B cell (primary cell): ENCODE measurements at regions not wholly inside any gene's neighbourhood (a gene's known extent, or its start where the extent isn't known, plus 50 kb on each side); places are given as distances from the start of the nearest gene placed in this dataset.

Experiments used
- ATAC-seq: fragments of 200-7000 bp; cut with Tn5 transposase; one replicate; pipeline ENCODE4 v1.10.0; 2021; ENCODE audit warnings: low read depth, mild to moderate bottlenecking, moderate number of reproducible peaks, moderate library complexity
- CTCF ChIA-PET: fragments of 350-600 bp; sonication (Branson Sonifier 250); formaldehyde crosslinking; loops from one replicate; lab custom pipeline; 2021; ENCODE audit warnings: antibody characterized with exemption, inconsistent platforms; lab: Charles Lee
- POLR2A ChIA-PET: fragments of 350-600 bp; sonication (Branson Sonifier 250); formaldehyde crosslinking; loops from one replicate; lab custom pipeline; 2021; ENCODE audit warnings: antibody characterized with exemption; lab: Charles Lee
- DNase-seq: peaks from one replicate; pipeline ENCODE4 v3.0.0; 2013
- H2AFZ ChIP-seq: 2 replicates; pipeline ENCODE4 v1.6.1; 2012; ENCODE audit warnings: mild to moderate bottlenecking, low read depth, low read length; ENCODE audit not compliant: insufficient read depth, poor library complexity, severe bottlenecking
- H3K27ac ChIP-seq, 2 donors: 1 replicate in 1 of 2; 2 replicates in 1 of 2; pipeline ENCODE4 v1.5.1; 2012 to 2013; ENCODE audit warnings: low read length in 2 of 2, mild to moderate bottlenecking in 2 of 2, moderate library complexity in 1 of 2
- H3K27me3 ChIP-seq, 4 experiments: fragments of 200-600 bp in 1 of 4; sonication (generic) in 1 of 4; replicated peaks in 1 of 4; 1 replicate in 2 of 4; 2 replicates in 2 of 4; pipeline versions ENCODE4 v1.6.1 to v1.7.0; 2013 to 2016; ENCODE audit warnings: low read length in 3 of 4, mild to moderate bottlenecking in 2 of 4, mixed read lengths in 1 of 4, moderate library complexity in 1 of 4; ENCODE audit not compliant: insufficient read depth in 4 of 4, control insufficient read depth in 3 of 4; ENCODE audit errors: control extremely low read depth in 1 of 4
- H3K36me3 ChIP-seq, 2 experiments: replicated peaks in 1 of 2; 1 replicate in 1 of 2; 2 replicates in 1 of 2; pipeline versions ENCODE4 v1.6.1 to v1.7.1; 2013; ENCODE audit warnings: low read length in 1 of 2; ENCODE audit not compliant: insufficient read depth in 2 of 2, control insufficient read depth in 1 of 2; ENCODE audit errors: control extremely low read depth in 1 of 2, extremely low read depth in 1 of 2
- H3K4me1 ChIP-seq, 2 donors: fragments of 200-600 bp in 1 of 2; sonication (generic) in 1 of 2; 1 replicate in 1 of 2; 2 replicates in 1 of 2; pipeline versions ENCODE4 v1.5.1 to v1.6.1; 2013 to 2017; ENCODE audit warnings: low read length in 2 of 2; ENCODE audit not compliant: control insufficient read depth in 2 of 2, insufficient read depth in 2 of 2
- H3K4me2 ChIP-seq: replicated peaks from 2 replicates; pipeline ENCODE3; 2012; ENCODE audit warnings: mild to moderate bottlenecking, low read depth, low read length; ENCODE audit not compliant: poor library complexity, severe bottlenecking
- H3K4me3 ChIP-seq, 5 experiments: fragments of 200-600 bp in 1 of 5; sonication (generic) in 1 of 5; 1 replicate in 3 of 5; 2 replicates in 2 of 5; pipeline versions ENCODE4 v1.5.1 to v1.7.0; 2011 to 2016; ENCODE audit warnings: low read length in 4 of 5, mild to moderate bottlenecking in 4 of 5, low read depth in 2 of 5, control low read depth in 1 of 5, moderate library complexity in 1 of 5; ENCODE audit not compliant: insufficient read depth in 1 of 5; ENCODE audit errors: control extremely low read depth in 1 of 5, extremely low read depth in 1 of 5
- H3K79me2 ChIP-seq: fragments of 200-600 bp; sonication (generic); one replicate; pipeline ENCODE4 v1.6.0; 2016; ENCODE audit warnings: low read length; ENCODE audit not compliant: control insufficient read depth, insufficient read depth
- H3K9ac ChIP-seq: fragments of 200-600 bp; sonication (generic); 2 replicates; pipeline ENCODE4 v1.6.1; 2017; ENCODE audit warnings: mild to moderate bottlenecking, low read length, moderate library complexity
- H3K9me3 ChIP-seq, 3 donors: one replicate each; pipeline versions ENCODE4 v1.6.1 to v1.7.1; 2013; ENCODE audit warnings: low read length in 2 of 3; ENCODE audit not compliant: control insufficient read depth in 2 of 3, insufficient read depth in 1 of 3; ENCODE audit errors: control extremely low read depth in 1 of 3
- H4K20me1 ChIP-seq: 2 replicates; pipeline ENCODE4 v1.6.0; 2012; ENCODE audit warnings: mild to moderate bottlenecking, low read length; ENCODE audit not compliant: insufficient read depth, control insufficient read depth, poor library complexity, severe bottlenecking
- H3K27ac Mint-ChIP-seq: one replicate; pipeline ENCODE4 v1.8.0; 2021; ENCODE audit warnings: mixed read lengths
- H3K27me3 Mint-ChIP-seq: one replicate; pipeline ENCODE4 v1.8.0; 2021; ENCODE audit warnings: mixed read lengths
- H3K4me1 Mint-ChIP-seq: one replicate; pipeline ENCODE4 v1.8.0; 2021; ENCODE audit warnings: mixed read lengths
- H3K4me3 Mint-ChIP-seq: one replicate; pipeline ENCODE4 v1.8.0; 2021; ENCODE audit warnings: mixed read lengths
- H3K9me3 Mint-ChIP-seq: one replicate; pipeline ENCODE4 v1.8.0; 2022; ENCODE audit warnings: mixed read lengths; ENCODE audit not compliant: insufficient read depth
- EZH2 ChIP-seq: IDR thresholded peaks from 2 replicates; pipeline ENCODE4 v1.6.1; 2012; ENCODE audit warnings: borderline replicate concordance, low read depth, mild to moderate bottlenecking, moderate library complexity, low read length; ENCODE audit not compliant: insufficient read depth, poor library complexity, severe bottlenecking
- WGBS: methylation state at CpG from one replicate; pipeline ENCODE4 v1.1.5; 2013; ENCODE audit warnings: missing lambda C conversion rate; ENCODE audit not compliant: insufficient coverage; 5-methylcytosine and 5-hydroxymethylcytosine counted together
- intact Hi-C: fragments of 100-400 bp; cut with micrococcal nuclease; formaldehyde crosslinking; loops from one replicate; pipeline ENCODE4 v1.10.0; 2022
- TF ChIP-seq, protein P1 (sequence below): fragments of 200-600 bp; IDR thresholded peaks from one replicate; pipeline ENCODE4 v1.8.0; 2022; ENCODE audit warnings: antibody characterized with exemption, mild to moderate bottlenecking

DNA sequence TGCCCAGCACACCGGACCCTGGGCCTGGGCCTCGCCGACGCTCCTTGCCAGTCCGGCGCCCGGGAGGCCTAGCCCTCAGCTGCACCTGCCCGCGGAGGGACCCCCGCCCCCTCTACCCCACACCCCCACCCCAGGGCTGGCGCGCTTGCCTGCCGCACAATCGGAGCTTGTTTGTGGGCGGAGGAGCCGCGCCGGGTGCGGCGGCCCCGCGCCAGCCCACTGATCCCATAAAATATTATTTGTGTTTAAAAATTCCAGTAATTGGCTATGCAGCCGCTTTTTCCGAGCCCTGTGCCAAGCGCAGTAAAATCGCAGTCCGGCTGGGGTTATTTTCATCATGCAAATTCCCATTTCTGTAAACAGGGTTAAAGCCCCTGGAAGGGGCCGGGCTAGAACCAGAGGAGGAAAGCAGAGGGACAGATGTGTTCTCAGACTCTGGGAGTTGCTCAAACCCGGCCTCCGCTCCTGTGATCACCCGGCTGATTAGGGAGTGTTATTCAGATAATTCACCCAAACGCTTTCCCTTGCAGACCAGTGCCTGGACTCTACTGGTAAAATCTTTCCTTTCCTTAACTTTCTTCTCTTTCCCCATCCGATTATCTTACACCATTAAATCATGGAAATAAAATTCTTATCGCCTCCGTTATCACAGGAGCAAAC is 93.1 kb downstream of the NCR2 start:
- CTCF ChIA-PET, result interaction anchor here (0.5 to 1.7 kb wide), 6 partner anchors 11 to 1895 kb away, joined by 3 to 9 read pairs (median 4); no protein-coding TSS in a partner anchor
- H3K27ac Mint-ChIP-seq, result peak overlapping the region; percentile 58
- peaks cover 0 to 5% (median 0%) of the 10 kb centered on the region in 4 experiments for H3K27me3 ChIP-seq

DNA sequence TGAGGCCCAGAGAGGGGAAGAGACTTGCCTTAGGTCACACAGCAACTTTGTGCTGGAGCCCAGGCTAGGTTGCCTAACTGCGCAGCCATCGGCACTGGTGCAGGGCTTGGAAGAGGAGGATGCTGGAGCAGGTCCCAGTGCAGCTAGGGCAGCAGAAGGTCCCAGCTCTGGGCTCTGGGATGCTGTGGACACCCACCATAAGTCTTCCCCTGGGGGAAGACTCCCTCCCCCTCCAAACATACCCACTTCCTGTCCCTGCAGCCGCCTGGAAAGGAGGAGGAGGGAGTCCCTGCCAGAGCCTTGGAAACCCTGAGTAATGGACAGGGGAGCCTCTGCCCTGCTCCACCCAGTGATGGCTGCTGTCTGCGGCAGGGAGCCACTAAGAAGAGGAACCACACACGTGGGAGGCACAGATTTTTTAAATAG is 93.6 kb downstream of the NCR2 start:
- ATAC-seq, result no peak
- Histone ChIP-seq H3K4me1 (peaks cover 31 to 43% of the 10 kb centered on the region in 2 donors), H4K20me1 (no peaks in the 10 kb centered on the region), H3K4me3 (peak overlapping the region; percentile 6 to 73 (median 44)), H3K9ac (peak overlapping the region; percentile 74), H3K36me3 (no peaks in the 10 kb centered on the region), H3K4me2 (peak overlapping the region; percentile 95), H3K9me3 (no peaks in the 10 kb centered on the region), H3K27me3 (peaks cover 0 to 5% (median 0%) of the 10 kb centered on the region in 4 experiments), H3K27ac (no peak overlapping the region), H3K79me2 (no peaks in the 10 kb centered on the region), H2AFZ (peak overlapping the region; percentile 74)
- Mint-ChIP-seq H3K4me1 (peaks cover 13% of the 10 kb centered on the region), H3K4me3 (peak overlapping the region; percentile 80), H3K9me3 (no peaks in the 10 kb centered on the region), H3K27ac (peak overlapping the region; percentile 58), H3K27me3 (peaks cover 3% of the 10 kb centered on the region)
- DNase-seq, result peak; percentile 36
- ChIA-PET CTCF (interaction anchor here (0.5 to 1.5 kb wide), 3 partner anchors 10 to 1894 kb away, joined by 3 to 4 read pairs (median 3); no protein-coding TSS in a partner anchor), POLR2A (no interaction called here)
- TF ChIP-seq EZH2, result no peak
- TF ChIP-seq, protein P1, sequence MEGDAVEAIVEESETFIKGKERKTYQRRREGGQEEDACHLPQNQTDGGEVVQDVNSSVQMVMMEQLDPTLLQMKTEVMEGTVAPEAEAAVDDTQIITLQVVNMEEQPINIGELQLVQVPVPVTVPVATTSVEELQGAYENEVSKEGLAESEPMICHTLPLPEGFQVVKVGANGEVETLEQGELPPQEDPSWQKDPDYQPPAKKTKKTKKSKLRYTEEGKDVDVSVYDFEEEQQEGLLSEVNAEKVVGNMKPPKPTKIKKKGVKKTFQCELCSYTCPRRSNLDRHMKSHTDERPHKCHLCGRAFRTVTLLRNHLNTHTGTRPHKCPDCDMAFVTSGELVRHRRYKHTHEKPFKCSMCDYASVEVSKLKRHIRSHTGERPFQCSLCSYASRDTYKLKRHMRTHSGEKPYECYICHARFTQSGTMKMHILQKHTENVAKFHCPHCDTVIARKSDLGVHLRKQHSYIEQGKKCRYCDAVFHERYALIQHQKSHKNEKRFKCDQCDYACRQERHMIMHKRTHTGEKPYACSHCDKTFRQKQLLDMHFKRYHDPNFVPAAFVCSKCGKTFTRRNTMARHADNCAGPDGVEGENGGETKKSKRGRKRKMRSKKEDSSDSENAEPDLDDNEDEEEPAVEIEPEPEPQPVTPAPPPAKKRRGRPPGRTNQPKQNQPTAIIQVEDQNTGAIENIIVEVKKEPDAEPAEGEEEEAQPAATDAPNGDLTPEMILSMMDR, result no peak
- WGBS, result 27% methylated on average over 4 of the region's 5 CpGs
- intact Hi-C loops, result no loop called here

More for the DNA sequence above, 93.1 kb downstream of the NCR2 start:
- peak overlapping the region; percentile 74 for H2AFZ ChIP-seq
- H3K9ac ChIP-seq, result peak overlapping the region; percentile 74
- H3K27ac ChIP-seq, result no peak overlapping the region
- Mint-ChIP-seq H3K27me3 (peaks cover 3% of the 10 kb centered on the region), H3K4me3 (peak overlapping the region; percentile 80), H3K9me3 (no peaks in the 10 kb centered on the region), H3K4me1 (peaks cover 13% of the 10 kb centered on the region)
- H3K79me2 ChIP-seq, result no peaks in the 10 kb centered on the region
- no peaks in the 10 kb centered on the region for H3K9me3 ChIP-seq
- ATAC-seq (no peak), DNase-seq (no peak)
- H3K4me2 ChIP-seq, result peak overlapping the region; percentile 95
- no peaks in the 10 kb centered on the region for H4K20me1 ChIP-seq
- no peaks in the 10 kb centered on the region for H3K36me3 ChIP-seq
- no peak for TF ChIP-seq EZH2
- TF ChIP-seq, protein P1, result no peak
- H3K4me3 ChIP-seq, result peak overlapping the region; percentile 32 to 73 (median 64)
- peaks cover 31 to 43% of the 10 kb centered on the region in 2 donors for H3K4me1 ChIP-seq
- intact Hi-C loops, result no loop called here
- WGBS, result 5% methylated on average over 11 of the region's 35 CpGs
- POLR2A ChIA-PET, result no interaction called here
